Lung microvascular endothelial cell (primary cell): ENCODE measurements at regions not wholly inside any gene's neighbourhood (a gene's known extent, or its start where the extent isn't known, plus 50 kb on each side); places are given as distances from the start of the nearest gene placed in this dataset.
"Not testable (repeated sequence)": the region's sequence is repeated elsewhere in the genome, so short reads cannot be mapped to it uniquely, and the experiment has no call there.

Experiments used
- DNase-seq, 2 donors: peaks; one replicate each; pipeline versions ENCODE4 v3.0.0 to v3.0.0-alpha.2; 2010; ENCODE audit warnings: low read depth in 2 of 2

DNA sequence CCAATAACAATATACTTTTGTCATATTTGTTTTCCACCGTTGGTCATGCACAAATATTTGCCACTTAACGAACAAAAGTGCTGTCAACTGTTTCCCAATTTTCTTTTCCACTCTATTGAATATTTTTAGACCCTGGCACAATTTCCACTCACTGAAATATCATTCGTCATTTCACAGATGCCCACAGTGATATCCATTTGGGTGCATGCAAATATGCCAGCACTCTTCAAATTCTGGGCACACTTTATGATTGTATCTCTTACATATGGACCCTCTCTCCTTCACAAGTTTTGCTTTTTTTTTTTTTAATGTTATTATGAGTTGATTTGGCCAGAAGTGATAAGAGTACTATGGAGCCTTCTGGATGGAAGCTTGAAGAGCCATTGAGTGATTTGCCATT, 1557.3 kb upstream of the FLRT2 start:
- no peak for DNase-seq

DNA sequence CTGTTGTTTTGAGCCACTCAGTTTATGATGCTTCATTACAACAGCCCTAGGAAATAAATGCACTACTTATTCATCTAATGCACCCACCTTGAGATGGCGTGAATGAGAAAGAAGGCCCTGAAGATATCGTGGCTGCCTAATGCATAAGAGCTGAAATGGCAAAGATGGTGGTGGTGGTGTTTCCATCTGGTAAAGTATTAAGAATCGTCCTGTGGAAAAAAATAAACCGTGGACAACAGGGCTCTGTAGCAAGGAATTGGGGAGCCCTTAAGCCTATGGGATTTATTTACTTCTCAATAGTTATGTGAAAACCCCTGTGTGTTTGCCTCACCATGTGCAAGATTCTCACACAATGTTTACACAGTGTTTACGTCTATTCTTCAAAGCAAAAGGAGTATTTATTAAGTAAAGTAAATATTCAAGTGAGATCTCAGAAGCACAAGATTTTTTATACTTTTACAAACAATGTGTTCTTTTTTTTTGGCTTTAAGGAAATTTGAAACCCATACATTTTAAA, 1555.2 kb upstream of the FLRT2 start:
- DNase-seq: no peak

DNA sequence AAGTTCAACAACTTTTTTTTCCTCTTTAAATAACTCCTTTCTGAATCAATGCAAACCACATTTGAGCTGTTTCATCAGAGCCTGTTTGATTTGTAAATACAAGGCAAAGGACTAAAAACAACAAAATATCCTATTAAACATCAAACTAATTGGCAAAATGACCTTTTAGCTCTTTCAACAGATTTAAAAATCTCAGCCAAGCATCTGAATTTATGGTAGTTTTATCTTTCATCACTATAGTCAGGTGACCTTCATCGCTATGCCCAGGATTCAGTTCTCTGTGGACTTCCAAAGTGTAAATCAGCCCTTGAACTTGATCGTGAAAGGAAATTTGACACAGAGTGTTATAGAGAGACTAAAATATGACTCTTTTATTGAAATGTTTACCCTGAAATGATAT, 1554.5 kb upstream of the FLRT2 start:
- DNase-seq: peak in 1 of 2 donors; percentile 79

DNA sequence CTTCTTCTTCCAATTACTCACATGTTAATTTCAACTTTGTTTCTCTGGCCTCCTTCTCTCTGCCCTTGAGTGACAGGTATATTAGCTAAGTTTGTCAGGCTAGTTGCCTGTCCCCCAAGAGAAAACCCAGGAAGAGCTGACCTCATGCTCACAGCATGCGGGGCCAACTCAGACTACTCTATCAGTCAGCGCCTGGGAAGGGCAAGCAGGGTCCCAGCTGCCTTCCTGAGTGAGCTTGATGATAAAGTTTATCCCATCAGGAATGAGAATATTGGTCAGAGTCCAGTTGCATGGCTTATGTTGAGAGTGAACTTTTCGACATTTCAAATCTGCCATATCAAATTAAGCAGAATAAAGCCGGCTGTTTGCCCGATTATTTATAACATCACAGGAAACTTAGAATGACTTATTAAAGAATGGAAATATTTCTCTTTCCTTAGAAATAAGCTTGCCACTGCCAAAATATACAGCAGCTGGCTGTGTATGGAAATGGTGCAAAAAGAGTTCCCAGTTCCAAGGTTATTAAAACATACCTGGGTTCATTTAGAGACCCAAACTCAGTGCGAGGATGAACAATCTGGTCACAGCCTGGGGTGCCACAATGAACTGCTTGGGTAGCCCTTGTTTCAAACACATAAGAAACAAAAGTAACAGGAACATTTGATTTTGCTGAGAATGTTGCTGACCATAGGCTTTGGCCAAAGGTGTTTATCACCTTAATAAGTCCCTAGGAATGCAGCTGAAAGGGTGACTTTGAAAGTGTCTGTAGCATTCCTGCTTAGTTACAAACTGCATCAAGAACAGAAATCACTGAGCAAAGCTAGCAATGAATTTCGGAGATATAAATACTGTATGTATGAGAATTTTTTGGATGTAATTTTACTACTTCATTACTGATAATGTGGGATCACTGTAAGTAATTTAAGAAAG, 1553.8 kb upstream of the FLRT2 start:
- DNase-seq: peak; percentile 6 to 98

DNA sequence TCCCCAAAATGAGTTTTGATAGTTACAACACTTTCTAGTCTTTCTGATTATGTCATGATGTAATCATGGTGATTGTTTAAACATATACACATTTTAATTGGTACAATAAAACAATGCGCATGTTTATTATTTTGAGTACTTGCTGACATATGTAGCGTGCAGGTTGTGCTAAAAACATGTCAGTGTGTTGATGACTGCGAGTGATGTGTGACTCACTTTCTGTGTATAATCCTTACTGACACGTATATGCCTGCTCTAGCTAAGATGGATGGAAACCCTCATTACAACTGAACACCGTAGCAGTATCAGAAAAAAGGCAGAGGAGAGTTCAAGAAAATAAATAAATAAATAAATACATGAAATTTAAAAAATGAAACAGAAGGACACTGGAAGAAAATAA, 1552.4 kb upstream of the FLRT2 start:
- no peak for DNase-seq

DNA sequence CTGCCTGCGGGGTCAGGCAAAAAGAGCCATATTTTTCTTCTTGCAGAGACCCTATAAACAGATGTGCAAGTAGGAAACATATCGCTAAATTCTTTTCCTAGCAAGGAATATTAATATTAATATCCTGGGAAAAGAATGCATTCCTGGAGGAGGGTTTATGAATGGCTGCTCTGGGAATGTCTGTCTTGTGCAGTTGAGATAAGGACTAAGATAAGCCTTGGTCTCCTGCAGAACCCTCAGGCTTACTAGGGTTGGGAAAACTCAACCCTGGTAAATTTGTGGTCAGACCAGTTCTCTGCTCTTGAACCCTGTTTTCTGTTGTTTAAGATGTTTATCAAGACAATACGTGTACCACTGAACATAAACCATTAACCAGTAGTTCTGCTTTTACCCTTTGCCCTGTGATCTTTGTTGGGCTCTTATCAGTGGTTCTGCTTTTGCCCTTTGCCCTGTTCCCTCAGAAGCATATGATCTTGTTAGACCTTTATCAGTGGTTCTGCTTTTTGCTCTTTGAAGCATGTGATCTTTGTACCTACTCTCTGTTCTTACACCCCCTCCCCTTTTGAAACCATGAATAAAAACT, 1548.2 kb upstream of the FLRT2 start:
- not testable (repeated sequence) for DNase-seq

DNA sequence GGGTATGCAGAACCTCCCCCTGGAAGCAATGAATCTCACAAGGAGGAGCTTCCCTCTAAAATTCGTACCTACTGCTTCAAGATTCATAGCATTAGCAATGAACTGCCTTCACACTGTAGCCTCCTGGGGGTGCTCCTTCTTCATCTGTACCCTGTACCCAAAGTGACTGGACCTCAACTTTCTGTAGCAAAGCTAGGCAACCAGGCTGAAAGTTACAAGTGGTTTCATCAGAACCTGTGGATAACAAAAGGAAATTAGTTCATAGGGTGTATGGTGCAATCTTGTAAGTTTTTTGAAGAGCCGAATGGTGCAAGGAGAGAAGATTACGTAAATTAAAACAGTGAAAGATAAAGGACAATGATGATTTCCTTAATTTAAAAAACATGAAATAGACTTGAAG, 1541.7 kb upstream of the FLRT2 start:
- DNase-seq: no peak

DNA sequence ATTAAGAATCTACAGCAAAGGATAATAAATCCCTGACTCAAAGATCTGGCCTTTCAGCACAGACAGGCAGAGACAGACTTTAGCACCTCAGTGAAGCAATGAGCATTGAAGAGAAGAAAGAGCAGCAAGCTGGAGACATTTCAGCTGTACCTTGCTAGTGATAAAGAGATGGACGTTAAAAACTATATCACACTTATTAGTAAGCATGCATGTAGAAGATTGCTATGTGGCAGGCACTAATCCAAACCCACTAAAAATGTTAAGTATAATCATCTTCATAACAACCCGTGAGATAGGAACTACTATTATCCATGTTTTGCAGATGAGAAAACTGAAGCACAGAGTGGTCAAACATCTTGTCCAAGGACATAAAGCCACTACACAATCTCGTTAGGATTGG, 1538.3 kb upstream of the FLRT2 start:
- DNase-seq: no peak

DNA sequence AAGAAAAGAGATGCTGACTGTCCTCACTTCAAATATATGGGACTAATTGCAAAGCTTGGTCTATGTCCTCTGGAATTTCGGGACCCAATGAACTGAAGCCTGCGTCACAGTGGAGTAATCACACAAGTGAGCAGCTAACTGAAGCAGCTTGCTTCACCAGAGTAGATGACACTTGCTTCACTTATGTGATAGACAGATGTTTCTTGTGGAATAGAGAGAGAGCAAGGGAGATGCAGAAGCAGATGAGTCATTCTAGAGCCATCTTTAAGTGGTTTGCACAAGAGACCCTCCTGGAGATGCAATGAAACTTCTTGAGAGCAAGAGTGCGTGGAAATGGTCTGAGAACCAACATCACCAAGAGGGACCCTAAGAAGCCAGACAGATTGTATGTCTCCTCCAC, 1537.1 kb upstream of the FLRT2 start:
- DNase-seq: no peak

DNA sequence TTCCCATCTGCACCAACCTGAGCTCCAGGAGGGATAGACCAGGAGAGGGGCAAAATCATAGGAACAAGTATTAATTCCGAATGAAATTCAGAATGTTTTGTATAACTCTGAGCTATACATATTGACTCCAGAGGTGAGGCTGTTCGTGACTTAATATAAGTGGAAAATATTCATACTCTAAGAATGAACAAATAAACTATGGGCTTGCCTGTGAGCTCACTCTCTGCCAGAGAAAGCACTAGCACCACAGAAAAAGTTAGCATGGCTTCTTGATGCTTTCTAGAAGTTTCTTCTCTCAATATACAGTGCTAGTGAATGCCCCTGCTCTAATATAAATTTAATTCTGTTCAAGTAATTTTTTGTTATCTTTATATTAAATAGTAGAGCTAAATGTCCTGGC, 1536.4 kb upstream of the FLRT2 start:
- no peak for DNase-seq

DNA sequence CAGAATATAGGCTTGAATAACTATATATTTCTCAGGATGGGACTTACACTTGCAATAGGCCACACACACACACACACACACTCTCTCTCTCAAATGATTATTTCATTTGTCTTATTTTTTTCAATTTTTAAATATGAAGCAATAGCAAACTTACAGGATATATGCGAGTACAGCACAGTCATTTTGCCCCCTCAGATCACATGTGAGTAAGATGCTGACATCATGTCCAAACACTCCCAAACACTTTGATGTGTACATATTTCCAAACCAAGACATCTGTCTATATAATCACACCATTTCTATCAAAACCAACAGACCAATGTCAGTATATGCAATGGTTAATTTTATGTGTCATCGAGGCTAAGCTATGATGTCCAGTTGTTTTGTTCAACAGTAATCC, 1535.9 kb upstream of the FLRT2 start:
- no peak for DNase-seq

DNA sequence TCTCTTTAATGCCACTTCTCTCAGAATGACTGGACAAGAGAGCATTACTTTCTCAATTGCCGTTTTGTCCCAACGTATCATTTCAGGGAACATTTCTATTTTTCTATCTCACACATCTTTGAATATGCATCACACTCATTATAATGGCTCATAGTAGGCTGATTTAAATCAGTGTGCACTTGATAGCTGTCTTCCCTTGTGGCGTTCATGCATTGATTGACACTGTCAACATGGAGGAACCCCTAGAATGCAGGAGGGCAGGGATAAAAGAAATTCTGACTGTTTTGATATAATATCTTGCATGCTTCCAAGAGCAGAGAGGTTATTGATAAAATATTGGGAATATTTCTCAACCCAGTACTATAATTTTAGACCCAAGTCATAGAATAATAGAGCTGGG, 1528.9 kb upstream of the FLRT2 start:
- no peak for DNase-seq

DNA sequence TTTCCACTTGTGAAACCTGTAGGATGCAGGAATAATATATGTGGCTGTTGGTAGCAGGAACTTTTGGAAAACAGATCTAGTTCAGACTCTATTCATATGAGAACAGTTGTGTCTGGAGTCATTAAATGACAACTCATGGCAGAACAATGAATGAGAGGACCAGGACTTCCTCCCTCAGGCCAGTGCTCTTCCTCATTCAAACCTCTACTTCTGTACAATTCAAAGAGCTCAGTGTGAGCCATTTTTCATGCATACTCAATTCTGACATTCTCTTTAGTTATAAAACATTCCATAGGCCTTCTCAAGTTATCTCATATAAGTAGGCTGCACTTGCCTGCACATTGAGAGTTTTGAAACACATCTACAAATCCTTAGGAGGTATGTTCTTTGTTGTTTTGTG, 1526.6 kb upstream of the FLRT2 start:
- DNase-seq: peak; percentile 1 to 55

DNA sequence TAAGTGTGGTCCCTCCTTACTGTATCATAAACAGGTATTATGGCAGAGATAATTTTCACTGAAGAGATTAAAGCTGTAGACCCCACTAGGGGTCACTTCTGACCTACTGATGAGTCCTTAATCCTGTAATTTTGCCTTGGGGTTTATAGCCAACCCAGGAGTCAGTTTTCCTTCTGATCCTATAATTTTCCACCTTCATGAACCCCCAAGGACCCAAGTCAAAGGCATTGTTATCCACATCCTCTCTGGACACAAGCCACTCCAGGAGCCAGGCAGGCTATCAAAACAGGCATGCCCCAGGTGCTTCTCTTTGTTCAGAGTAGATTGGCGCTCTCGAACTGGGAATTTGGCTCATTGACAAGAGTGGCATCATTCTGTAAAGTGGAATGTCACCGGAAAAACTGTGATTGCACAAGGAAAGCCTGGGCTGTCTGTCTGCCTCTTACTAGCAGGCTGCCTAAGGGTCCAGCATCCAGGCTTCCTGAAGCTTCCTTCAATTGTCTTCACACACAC, 1523.2 kb upstream of the FLRT2 start:
- DNase-seq: peak; percentile 74 to 98

DNA sequence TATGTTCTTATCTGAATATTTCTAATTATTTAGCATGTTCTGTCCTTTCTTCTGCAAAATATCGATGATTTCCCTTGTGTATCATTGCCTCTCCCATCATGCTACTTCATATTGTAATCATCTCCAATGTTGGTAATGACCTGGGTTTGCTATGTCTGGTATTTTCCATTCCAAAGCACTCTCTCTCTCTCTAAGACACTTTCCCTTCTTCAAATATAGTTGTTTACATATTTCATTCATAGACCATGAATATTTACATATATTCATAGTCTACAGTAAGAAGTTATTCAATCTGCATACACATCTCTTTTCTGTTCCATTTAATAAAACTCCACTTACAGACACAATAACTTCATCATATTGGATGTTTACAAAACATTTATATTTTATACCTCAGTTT, 1516.5 kb upstream of the FLRT2 start:
- DNase-seq: no peak

DNA sequence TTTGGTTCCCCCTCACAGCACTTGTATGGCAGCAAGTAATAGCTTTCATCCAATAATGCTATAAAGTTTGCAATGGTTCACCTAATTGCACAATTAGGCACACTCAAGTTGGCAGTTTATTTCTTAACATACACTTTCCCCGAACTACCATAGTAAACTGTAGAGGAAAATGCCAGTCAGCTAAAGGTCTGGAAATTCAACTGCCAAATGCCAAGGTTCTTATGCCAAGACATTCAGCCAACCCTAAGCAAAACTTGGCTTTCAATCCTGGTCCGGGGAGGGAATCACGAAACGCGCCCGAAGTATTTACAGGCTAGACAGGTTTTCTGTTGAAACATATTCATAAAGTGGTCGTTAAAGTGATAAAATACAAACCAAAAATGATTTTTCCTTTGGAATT, 1512.4 kb upstream of the FLRT2 start:
- DNase-seq: no peak

DNA sequence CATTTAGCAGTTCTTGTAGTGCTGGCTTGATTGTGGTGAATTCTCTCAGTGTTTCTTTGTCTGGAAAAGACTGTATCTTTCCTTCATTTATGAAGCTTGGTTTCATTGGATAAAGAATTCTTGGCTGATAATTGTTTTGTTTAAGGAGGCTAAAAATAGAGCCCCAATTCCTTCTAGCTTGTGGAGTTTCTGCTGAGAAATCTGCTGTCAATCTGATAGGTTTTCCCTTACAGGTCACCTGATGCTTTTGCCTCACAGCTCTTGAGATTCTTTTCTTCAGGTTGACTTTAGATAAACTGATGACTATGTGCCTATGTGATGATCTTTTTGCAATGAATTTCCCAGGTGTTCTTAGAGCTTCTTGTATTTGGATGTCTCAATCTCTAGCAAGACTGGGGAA, 1508.5 kb upstream of the FLRT2 start:
- DNase-seq: no peak

DNA sequence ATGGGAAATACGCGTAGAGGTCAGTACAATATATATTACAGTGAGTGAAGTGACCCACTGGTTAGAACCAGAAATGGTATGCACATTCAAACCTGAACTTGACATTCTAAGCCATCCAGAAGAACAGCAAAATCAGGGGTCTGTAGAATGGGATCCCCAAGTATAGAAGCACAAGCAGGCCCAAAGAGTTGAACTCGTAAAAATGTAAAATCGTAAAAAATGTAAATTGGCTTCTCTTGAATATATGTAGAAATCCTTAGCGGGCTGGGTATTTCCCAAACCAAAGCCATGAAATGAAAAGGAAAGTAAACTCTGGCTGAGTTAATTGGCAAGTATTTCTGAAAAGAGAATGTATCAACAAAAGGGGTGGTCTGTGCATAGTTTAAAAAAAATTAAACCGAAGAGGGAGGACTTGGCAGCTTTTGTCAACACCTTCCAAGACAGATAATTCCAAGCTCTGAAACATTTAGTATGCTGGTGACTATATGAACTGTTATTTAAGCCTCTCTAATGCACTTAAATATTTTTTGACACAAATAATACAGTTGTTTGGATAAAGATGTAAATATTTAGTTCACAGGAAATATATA, 1505.6 kb upstream of the FLRT2 start:
- DNase-seq: no peak

DNA sequence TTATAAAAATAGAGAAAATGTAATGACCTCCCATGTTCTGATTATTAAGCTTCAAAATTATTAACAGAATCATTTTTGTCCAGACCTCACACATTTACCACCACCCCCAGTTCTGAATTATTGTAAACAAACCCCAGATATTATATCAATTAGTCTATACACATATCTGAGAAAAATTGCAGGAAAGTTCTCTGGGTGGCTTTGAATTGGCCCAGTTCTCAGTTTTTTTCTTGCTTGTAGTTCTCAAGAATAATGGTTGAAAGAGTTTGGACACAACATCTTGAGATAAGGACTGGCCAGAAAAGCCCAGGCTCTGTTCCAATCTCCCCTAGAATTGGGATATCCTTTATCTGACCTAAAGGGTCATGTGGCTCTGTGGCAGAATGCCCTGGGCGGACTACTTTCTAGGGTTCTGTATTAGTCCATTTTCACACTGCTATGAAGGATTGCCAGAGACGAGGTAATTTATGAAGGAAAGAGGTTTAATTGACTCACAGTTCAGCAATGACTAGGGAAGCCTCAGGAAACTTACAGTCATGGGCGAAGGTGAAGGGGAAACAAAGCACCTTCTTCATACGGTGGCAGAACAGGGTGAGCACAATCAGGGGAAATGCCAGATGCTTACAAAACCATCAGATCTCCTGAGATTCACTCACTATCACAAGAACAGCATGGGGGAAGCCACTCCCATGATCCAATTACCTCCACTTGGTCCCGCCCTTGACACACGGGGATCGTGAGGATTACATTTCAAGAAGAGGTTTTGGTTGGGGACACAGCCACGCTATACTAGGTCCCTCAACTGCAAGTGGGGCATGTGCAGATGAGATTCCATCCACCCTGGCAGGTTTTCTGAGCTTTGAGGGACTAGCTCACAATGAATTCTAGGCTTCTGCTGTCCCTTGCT, 1504.6 kb upstream of the FLRT2 start:
- no peak for DNase-seq

DNA sequence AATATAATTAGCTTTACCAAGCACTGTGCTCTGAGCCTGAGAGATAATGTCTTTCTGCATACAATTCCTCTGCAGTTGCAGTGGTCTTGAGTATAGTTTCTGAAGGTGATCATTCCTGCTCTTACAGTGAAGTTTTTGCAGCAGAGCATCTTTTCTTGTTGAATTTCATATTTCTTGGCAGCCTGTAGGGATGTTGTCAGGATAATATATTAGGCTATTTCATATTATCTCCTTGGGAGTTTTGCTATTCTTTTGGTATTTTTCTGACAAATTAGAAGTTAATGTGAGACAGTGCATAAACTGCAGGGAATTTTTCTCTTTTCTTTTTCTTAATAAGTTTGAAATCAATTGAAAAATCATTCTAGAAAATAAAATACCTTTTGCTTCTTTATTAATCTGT, 1502.6 kb upstream of the FLRT2 start:
- DNase-seq: no peak

DNA sequence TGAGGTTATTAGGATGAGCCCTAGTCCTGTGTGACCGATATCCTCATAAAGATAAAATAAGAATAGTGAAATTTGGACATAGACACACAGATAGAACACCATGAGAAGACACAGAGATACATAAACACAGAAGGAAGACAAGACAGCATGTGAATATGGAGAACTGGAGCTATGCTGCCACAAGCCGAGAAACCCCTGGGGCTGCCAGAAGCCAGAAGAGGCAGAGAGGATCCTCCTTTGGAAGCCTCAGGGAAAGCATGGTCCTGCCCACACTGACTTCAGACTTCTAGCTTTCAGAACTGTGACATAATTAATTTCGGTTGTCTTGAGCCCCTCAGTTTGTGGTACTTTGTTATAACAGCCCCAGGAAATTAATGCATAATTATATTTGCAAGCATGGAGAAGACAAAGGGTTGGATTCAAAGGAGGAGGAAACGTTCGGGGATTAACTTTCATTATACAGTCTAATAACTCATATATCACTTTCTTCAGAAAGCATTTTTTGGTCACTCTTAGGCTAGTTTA, 1501.8 kb upstream of the FLRT2 start:
- DNase-seq: no peak
